Adrenal gland (tissue), 9 donors: ENCODE measurements at regions not wholly inside any gene's neighbourhood (a gene's known extent, or its start where the extent isn't known, plus 50 kb on each side); places are given as distances from the start of the nearest gene placed in this dataset.

Source experiments
- DNase-seq, 7 donors: peaks; one replicate each; pipeline ENCODE4 v3.0.0-alpha.2; 2019 to 2020
- H3K27ac ChIP-seq, 5 donors: fragments of 200-600 bp; sonication (generic) in 4 of 5; 1 replicate in 3 of 5; 2 replicates in 2 of 5; pipeline versions ENCODE4 v1.5.1 to v1.8.0; 2016 to 2020; ENCODE audit warnings: mild to moderate bottlenecking in 1 of 5
- H3K27me3 ChIP-seq: fragments of 200-600 bp; 2 replicates; pipeline ENCODE4 v1.8.0; 2021
- H3K36me3 ChIP-seq, 2 donors: fragments of 200-600 bp; replicated peaks in 1 of 2; 1 replicate in 1 of 2; 2 replicates in 1 of 2; pipeline versions ENCODE4 v1.5.1 to v1.8.0; 2018 to 2022
- H3K4me1 ChIP-seq, 2 donors: fragments of 200-600 bp; replicated peaks in 1 of 2; 1 replicate in 1 of 2; 2 replicates in 1 of 2; pipeline versions ENCODE4 v1.5.1 to v1.8.0; 2018 to 2021
- H3K4me3 ChIP-seq, 4 donors: fragments of 200-600 bp; sonication (generic) in 3 of 4; one replicate each; pipeline ENCODE4 v1.5.1; 2016 to 2018
- H3K9me3 ChIP-seq, 3 donors: fragments of 200-600 bp; sonication (generic) in 1 of 3; replicated peaks in 1 of 3; 1 replicate in 2 of 3; 2 replicates in 1 of 3; pipeline versions ENCODE4 v1.5.1 to v1.8.0; 2016 to 2021
- POLR2A ChIP-seq, 2 donors: fragments of 450-650 bp; IDR thresholded peaks; one replicate each; pipeline ENCODE4 v1.6.1; 2017; ENCODE audit warnings: antibody characterized with exemption in 2 of 2, mild to moderate bottlenecking in 2 of 2, moderate library complexity in 1 of 2
- WGBS, 4 donors: extraction: QIAGEN DNeasy Blood & Tissue Kit in 2 of 4; methylation state at CpG; one replicate each; pipeline versions ENCODE4 v1.1.5 to v1.1.7; 2013 to 2017; 5-methylcytosine and 5-hydroxymethylcytosine counted together
- intact Hi-C, 2 donors: fragments of 100-400 bp; cut with DNase I; formaldehyde crosslinking; loops; one replicate each; pipeline versions ENCODE4 v1.14.1 to v1.15.0; 2022 to 2023
- TF ChIP-seq, protein P1 (sequence below), 6 experiments: fragments of 450-650 bp in 4 of 6; fragments of 200-600 bp in 2 of 6; sonication (generic) in 1 of 6; IDR thresholded peaks; 1 replicate in 5 of 6; 2 replicates in 1 of 6; pipeline versions ENCODE4 v1.5.1 to v1.8.0; 2016 to 2021; ENCODE audit warnings: antibody characterized with exemption in 6 of 6, mild to moderate bottlenecking in 2 of 6, moderate library complexity in 1 of 6
- donor health status: healthy with polysubstance abuse.
- donor health status: Bipolar disorder and iron deficiency.
- donor health status: DM: yes; HTN: yes; CAD: no.
- donor health status: DM: no; HTN: no; CAD: no.
- donor health status: DM: no; HTN: no; CAD: no.

- Histone ChIP-seq H3K4me1 (no peaks in the 10 kb centered on the region), H3K9me3 (no peaks in the 10 kb centered on the region), H3K36me3 (no peaks in the 10 kb centered on the region), H3K4me3 (no peak overlapping the region), H3K27me3 (no peaks in the 10 kb centered on the region), H3K27ac (no peak overlapping the region)
- intact Hi-C loops, result loop anchor here in 1 of 2 donors (2.0 kb wide), 1 partner anchor 120 kb away; no protein-coding TSS in a partner anchor
- WGBS, 4 donors, result 47 to 56% (median 50%) methylated on average over 19 to 22 of the region's 22 CpGs
- peak; percentile 29 to 70 (median 52) for DNase-seq
- TF ChIP-seq POLR2A (IDR thresholded peaks at IDR 0.05), result no peak
- TF ChIP-seq, protein P1, sequence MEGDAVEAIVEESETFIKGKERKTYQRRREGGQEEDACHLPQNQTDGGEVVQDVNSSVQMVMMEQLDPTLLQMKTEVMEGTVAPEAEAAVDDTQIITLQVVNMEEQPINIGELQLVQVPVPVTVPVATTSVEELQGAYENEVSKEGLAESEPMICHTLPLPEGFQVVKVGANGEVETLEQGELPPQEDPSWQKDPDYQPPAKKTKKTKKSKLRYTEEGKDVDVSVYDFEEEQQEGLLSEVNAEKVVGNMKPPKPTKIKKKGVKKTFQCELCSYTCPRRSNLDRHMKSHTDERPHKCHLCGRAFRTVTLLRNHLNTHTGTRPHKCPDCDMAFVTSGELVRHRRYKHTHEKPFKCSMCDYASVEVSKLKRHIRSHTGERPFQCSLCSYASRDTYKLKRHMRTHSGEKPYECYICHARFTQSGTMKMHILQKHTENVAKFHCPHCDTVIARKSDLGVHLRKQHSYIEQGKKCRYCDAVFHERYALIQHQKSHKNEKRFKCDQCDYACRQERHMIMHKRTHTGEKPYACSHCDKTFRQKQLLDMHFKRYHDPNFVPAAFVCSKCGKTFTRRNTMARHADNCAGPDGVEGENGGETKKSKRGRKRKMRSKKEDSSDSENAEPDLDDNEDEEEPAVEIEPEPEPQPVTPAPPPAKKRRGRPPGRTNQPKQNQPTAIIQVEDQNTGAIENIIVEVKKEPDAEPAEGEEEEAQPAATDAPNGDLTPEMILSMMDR (IDR thresholded peaks at IDR 0.05), result peak in 5 of 6 experiments; percentile 42 to 65 (median 54)
Measured at GRCh38 chr11:32172848-32173834, 82.3 kb downstream of the RCN1 start.

GRCh38 chr11:32173977-32174376 lies 83.1 kb downstream of the RCN1 start:
- no peak for DNase-seq
- intact Hi-C loops, result loop anchor here (2.0 kb wide), 1 partner anchor 121 kb away; no protein-coding TSS in a partner anchor
- TF ChIP-seq, protein P1 (IDR thresholded peaks at IDR 0.05), result no peak
- no peak for TF ChIP-seq POLR2A (IDR thresholded peaks at IDR 0.05)
- Histone ChIP-seq H3K27ac (no peak overlapping the region), H3K4me3 (no peak overlapping the region), H3K4me1 (no peaks in the 10 kb centered on the region), H3K36me3 (no peaks in the 10 kb centered on the region), H3K27me3 (no peaks in the 10 kb centered on the region), H3K9me3 (no peaks in the 10 kb centered on the region)

- 33 to 36% (median 36%) methylated on average over 8 of the region's 8 CpGs for WGBS, 4 donors
- Histone ChIP-seq H3K27ac (no peak overlapping the region), H3K4me3 (no peak overlapping the region), H3K9me3 (no peaks in the 10 kb centered on the region), H3K36me3 (no peaks in the 10 kb centered on the region), H3K4me1 (no peaks in the 10 kb centered on the region), H3K27me3 (no peaks in the 10 kb centered on the region)
- intact Hi-C loops, result no loop called here
- peak; percentile 66 to 93 (median 80) for DNase-seq
- TF ChIP-seq, protein P1 (IDR thresholded peaks at IDR 0.05), result peak; percentile 84 to 93 (median 88)
- TF ChIP-seq POLR2A (IDR thresholded peaks at IDR 0.05), result no peak
Measured at GRCh38 chr11:32176223-32176934, 85.5 kb downstream of the RCN1 start.

- Histone ChIP-seq H3K4me3 (no peak overlapping the region), H3K36me3 (no peaks in the 10 kb centered on the region), H3K27ac (no peak overlapping the region), H3K9me3 (no peaks in the 10 kb centered on the region), H3K27me3 (no peaks in the 10 kb centered on the region), H3K4me1 (no peaks in the 10 kb centered on the region)
- TF ChIP-seq, protein P1 (IDR thresholded peaks at IDR 0.05), result no peak
- TF ChIP-seq POLR2A (IDR thresholded peaks at IDR 0.05), result no peak
- intact Hi-C loops, result no loop called here
- 67 to 85% (median 77%) methylated on average over 7 of the region's 7 CpGs for WGBS, 4 donors
- DNase-seq, result no peak
Measured at GRCh38 chr11:32178692-32179091, 87.8 kb downstream of the RCN1 start.
